ENCODE measurements at regions not wholly inside any gene's neighbourhood (a gene's known extent, or its start where the extent isn't known, plus 50 kb on each side); places are given as distances from the start of the nearest gene placed in this dataset.

DNA sequence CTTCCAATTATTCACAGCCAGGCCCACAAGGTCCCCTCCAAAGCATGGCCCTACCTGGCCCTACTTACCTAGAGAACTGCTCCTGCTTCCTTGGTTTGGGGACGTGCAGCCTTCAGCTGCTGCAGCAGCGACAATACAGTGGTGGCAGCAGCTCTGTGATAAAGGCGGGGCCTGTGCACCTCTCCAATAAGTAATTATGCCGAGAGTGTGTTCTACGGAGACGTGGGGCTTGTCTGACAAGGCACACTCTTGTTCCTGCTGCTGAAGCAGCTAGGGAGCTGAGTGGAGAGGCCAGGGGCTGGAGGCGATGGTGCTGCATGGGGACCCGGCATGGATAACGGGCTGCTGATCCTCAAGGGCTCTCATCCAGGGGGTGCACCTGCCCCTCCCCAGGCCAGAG is 98.0 kb upstream of the THY1 start:
- DNase-seq (ENCODE audit: low read depth) = no peak

DNA sequence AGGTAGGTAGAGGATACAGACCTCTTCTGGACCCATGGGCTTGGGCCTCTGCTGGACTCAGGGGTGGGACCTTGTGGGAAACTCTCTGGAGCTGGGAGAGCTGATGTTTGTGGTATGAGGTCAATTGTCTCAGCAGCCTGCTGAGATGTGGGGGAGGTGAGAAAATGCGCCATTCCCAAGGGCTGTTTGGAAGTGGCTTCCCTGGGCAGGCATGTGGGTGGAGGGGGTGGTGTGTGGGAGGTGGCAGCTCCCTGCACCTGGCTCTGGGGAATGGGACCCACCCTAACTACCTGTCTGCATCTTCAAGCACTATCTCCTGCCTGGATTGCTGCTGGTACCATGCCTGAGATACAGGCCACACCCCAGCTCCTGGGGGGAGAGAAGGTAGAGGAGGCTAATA is 97.4 kb upstream of the THY1 start:
- no peak for DNase-seq (ENCODE audit: low read depth)

DNA sequence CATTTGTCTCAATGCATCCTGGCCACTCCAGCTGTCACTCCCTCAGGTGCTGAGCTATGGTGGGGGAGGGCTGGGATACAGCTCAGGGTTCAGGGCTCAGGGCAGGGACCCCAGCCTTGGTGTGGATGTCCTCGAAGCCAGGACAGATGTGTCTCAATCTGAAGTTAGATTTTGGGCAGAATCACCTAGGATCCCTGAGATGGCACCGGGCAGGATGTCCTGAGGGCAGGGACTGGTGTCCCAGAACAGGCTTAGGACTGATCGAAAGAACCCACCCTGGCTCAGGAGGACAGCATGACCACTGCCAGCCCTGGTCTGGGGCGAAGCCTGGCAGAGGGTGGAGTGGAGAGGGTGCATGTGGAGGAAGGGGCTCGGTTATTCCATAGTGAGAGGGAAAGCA is 96.8 kb upstream of the THY1 start:
- no peak for DNase-seq (ENCODE audit: low read depth)

DNA sequence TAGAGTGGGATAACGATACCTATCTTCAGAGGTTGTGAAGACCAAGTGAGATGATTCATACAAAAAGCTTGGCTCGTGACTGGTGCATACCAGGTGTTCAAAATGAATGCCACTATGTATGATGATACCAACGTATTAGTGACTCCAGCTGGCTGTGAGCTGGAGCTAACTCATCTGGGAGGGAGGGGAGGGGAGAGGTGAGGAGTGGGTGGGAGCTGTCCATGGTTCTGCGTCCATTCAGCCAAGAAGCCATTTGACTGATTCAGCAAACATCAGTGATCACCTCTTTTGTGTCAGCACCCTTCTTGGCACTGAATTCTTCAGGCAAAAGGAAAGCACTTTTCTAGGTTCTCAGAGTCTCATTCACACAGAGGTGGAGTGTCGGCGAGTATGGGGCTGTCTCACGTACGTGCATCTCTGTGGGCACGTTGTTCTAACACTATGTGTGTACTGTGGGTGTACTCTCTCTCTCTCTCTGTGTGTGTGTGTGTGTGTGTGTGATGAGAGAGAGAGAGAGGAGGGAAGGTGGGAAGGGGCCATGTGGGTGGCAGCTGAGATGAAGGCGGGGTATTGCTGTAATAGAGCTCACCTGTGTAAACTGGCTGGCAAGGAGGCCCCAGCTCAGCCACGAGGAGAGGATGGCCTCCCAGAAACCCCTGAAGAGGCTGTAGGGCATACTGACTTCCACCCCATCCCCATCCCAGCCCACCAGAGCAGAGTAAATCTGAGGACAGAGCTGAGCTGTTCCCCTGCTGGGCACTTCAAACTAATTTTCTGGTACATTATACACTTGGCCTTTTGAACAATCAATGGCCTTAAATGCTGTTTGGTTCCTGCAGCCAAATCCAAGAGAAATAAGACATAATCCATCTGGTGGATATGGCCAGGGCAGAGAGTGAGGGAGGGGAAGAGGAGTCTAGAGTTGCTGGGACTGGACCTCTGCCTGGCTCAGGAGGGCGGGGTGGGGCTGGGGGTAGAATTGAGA is 96.1 kb upstream of the THY1 start:
- no peak for DNase-seq (ENCODE audit: low read depth)

GRCh38 chr11:119515771-119516400 is 92.9 kb upstream of the THY1 start:
- no peak for DNase-seq (ENCODE audit: low read depth)

GRCh38 chr11:119513806-119514170 is 90.8 kb upstream of the THY1 start:
- no peak for DNase-seq (ENCODE audit: low read depth)

DNA sequence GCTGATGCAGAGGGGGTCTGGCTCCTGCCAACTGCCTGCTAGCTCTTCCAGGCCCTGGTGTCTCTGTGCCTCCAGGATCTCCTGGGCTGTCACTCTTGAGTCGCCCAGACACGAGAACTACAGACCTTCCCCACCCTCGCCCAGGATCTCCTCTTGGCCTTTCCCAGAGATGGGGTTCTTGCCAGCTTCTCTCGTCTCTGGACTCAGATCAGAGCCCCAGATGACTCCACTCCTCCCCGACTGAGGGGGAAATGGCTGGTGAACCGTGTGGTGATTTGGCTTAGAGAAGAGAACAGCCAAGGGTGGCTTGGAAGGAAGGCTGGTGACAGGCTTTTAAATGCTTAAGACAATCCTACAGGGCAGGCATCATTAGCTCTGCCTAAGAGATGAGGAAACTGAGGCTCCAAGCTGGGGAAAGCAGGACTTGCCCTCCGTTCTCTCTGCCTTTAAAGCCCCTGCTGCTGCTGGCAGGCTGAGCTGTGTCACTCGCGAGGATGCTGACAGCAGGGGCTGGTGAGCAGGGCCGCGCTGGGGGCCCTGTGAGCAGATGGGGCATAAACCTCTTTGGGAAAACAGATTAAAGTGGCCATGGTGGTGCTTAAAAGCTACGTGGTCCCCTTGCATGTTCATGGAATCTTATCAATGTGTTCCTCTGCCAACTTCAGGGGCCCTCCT is 90.3 kb upstream of the THY1 start:
- DNase-seq (ENCODE audit: low read depth) = no peak

GRCh38 chr11:119512369-119512768 is 89.4 kb upstream of the THY1 start:
- no peak for DNase-seq (ENCODE audit: low read depth)

GRCh38 chr11:119511614-119512306 is 88.8 kb upstream of the THY1 start:
- DNase-seq (ENCODE audit: low read depth) = no peak

DNA sequence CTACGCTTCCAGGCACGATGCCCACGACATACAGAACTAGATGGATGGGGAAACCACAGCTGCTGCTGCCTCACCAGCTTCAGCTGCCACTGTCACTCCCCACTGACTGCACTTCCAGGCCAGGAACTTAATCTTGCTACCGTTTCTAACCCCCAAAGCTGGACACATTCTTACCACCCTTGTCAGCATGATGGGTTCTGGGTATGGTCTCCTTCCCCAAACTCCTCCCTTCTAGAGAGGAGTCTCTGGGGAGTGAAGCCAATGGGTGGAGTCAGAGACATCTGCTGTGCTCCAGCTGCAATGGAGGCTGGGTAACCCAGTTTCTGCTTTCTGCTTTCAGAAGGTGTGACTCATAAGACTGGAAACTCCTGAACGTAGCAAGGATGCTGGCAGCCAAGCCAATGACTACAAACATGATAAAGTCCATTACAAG is 87.0 kb upstream of the THY1 start:
- no peak for DNase-seq (ENCODE audit: low read depth)

- DNase-seq (ENCODE audit: low read depth) = no peak
Measured at GRCh38 chr11:119509282-119509841, 86.4 kb upstream of the THY1 start.

DNA sequence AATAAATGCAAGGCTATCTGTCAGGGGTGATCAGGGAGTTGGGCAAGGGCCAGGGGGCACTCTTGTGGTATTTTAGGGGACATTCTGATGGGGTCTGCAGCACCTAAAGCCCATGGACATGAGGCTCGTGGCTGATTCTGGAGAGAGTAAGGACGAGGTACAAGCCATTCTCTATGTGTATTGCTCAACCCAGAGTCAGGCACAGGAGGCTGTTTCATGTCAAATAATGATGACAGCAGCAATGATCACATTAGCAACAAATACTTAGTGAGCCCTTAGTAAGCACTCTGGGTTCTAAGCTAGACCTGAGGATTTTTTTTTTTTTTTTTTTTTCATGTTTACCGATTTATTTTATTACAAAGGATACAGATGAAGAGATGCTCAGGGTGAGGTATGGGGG is 83.5 kb upstream of the THY1 start:
- no peak for DNase-seq (ENCODE audit: low read depth)

- no peak for DNase-seq (ENCODE audit: low read depth)
Measured at GRCh38 chr11:119505861-119506260, 82.9 kb upstream of the THY1 start.

GRCh38 chr11:119505071-119505470 is 82.1 kb upstream of the THY1 start:
- DNase-seq (ENCODE audit: low read depth) = no peak

DNA sequence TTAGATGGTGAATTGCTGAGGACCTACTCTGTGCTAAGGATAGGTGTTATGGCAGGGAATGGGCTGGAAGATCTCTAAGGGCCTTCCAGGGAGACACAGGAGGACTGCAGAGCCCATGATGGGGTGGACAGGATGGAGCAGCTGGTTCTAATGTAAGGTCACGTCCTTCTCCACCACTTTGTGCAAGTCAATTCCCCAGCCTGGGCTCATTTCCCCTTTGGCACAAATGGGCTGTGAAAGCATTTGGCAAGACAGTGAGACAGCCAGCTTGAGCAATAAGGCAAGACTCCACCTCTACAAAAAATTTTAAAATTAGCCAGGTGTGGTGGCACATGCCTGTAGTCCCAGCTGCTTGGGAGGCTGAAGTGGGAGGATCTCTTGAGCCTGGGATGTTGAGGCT is 81.4 kb upstream of the THY1 start:
- DNase-seq (ENCODE audit: low read depth) = no peak

DNA sequence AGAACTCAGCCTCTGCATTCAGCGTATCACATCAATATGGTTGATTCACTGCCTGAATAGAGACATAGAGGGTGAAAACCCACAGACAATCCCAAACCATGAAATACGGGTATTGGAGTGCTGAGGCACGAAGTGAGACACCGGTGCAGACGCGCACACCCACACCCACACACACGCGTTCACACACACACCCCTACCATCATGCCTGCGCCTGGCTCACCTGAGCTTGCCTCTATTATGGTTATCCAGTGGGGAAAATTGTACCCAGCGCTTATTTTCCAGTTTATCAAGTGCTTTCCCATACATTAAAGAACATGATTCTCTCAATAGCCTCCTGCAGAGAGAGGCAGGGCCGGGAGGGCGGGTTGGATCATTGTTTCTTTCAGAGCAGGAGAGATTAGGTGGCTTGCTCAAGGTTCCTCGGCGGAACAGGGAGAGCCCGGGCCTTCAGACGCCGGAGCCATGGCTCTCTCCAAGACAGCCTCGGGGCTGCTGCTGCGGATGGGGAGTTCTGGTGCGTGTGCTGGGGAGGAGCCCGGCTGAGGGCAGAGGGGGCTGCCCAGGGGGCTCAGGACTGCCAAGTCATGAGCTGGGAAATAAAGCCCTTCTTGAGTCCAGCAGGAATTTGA is 78.9 kb upstream of the THY1 start:
- DNase-seq (ENCODE audit: low read depth) = no peak

GRCh38 chr11:119497717-119498116 is 74.7 kb upstream of the THY1 start:
- no peak for DNase-seq (ENCODE audit: low read depth)

GRCh38 chr11:119496997-119497396 is 74.0 kb upstream of the THY1 start:
- DNase-seq (ENCODE audit: low read depth) = no peak

DNA sequence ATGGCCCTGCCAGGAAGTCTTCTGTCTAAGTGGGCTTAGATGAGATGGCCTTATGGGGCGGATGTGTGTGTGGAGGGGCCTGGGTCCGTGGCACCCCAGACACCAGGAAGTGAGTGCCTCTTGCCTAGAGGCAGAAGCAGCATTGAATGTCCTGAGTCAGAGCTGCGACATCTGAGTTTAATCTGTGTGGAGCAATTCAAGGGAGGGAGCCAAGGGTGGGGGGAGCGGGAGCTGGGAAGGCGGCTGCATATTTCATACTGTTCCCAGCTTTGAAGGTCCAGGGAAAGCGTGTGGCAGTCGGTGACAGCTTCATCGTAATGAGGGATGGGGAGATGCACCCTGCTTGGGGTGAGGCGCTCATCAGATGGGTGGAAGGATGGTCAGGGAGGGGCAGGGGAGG is 73.5 kb upstream of the THY1 start:
- no peak for DNase-seq (ENCODE audit: low read depth)

DNA sequence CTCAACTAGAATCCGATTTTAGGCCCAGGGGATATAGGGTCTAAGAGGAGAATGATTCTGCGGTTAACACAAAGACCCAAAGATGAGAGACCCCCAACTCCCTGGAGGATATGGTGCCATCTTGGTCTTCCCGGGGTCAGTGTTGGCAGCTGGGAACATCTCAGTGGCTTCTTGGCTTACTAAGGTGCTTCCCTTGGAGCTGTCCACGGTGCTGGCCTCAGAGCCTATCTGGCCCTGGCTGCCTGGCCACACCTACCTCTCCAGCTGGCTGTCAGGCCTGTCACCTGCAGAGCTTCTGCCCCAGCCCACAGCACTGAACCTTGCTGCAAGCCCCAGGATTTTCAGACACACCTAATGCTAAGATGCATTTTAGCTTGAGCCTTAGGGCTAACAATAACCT is 70.7 kb upstream of the THY1 start:
- no peak for DNase-seq (ENCODE audit: low read depth)

DNA sequence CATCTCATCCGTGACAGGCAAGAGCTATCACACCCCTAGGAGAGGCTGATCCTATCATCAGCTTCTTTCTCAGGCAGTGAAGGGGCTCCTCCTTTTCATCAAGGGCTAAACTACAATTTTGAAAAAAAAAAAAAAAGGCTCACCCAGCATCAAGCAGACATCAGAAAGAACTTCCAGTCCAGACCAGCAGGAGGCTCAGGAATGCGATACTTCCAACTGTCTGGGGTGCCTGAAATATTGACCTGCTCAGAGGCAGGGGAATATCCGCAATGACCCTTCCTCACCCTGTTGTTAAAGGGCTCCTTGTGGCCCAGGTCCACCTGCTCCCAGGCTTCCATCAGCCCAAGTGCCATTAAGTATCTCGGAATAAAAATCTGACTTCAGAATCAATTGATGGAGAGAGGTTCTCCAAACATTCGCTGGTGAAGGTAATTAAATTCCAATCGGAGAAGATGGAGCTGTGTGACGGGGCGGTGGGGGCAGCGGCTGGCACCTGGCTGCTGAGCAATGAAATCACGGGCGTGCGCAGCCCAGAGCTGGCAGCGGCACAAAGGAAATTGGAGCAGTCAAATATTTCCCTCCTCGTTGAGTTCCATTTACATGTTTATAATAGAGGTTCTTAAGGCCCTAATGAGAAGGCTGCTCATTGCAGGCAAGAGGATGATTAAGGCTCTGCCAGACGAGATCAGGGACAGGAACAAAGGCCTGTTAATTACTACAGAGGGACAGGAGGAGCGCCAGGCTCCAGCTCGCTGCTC is 69.0 kb upstream of the THY1 start:
- DNase-seq (ENCODE audit: low read depth) = no peak
